HCT116 (cell line): ENCODE measurements at regions not wholly inside any gene's neighbourhood (a gene's known extent, or its start where the extent isn't known, plus 50 kb on each side); places are given as distances from the start of the nearest gene placed in this dataset.

Experiments used
- ATAC-seq: fragments of 200-7000 bp; cut with Tn5 transposase; 2 replicates; pipeline ENCODE4 v1.9.1; 2020; ENCODE audit warnings: mild to moderate bottlenecking, moderate library complexity
- BruUV-seq: library from RNA; stranded (reverse); fragments of 400-500 nt; replicated peaks from 2 replicates; lab custom pipeline; 2021; lab: Mats Ljungman, UMichigan
- CTCF ChIA-PET: fragments of 300-600 bp; sonication (Branson Sonifier 250); formaldehyde crosslinking; loops from one replicate; lab custom pipeline; 2021; ENCODE audit warnings: antibody characterized with exemption; lab: Charles Lee
- POLR2A ChIA-PET: fragments of 300-600, 350-600 bp; sonication (Branson Sonifier 250); formaldehyde crosslinking; loops from one replicate; lab custom pipeline; 2021; ENCODE audit warnings: antibody characterized with exemption; lab: Charles Lee
- RAD21 ChIA-PET, 2 experiments: fragments of 300-600 bp; sonication (Branson Sonifier 250); formaldehyde crosslinking; loops; one replicate each; lab custom pipeline; 2023; ENCODE audit warnings: low total read pairs in 2 of 2; ENCODE audit not compliant: uncharacterized antibody in 2 of 2, unreplicated experiment in 2 of 2, low non-redundant PET in 1 of 2; lab: Charles Lee
- DNase-seq: peaks from one replicate; pipeline ENCODE4 v3.0.0-alpha.2; 2010; ENCODE audit warnings: low read depth, low spot score
- H2AFZ ChIP-seq: fragments of 200-600 bp; shearing (Covaris generic), sonication (generic); 2 replicates; pipeline ENCODE4 v1.6.1; 2017; ENCODE audit warnings: low read depth, mixed run types, mixed read lengths, antibody characterized with exemption, low read length; ENCODE audit not compliant: poor library complexity, severe bottlenecking
- H3K27ac ChIP-seq: 2 replicates; pipeline ENCODE4 v1.5.1; 2012; ENCODE audit warnings: low read depth, low read length
- H3K27me3 ChIP-seq: fragments of 200-600 bp; sonication (generic); 2 replicates; pipeline ENCODE4 v1.6.1; 2016; ENCODE audit warnings: mixed run types, low read length, mixed read lengths; ENCODE audit not compliant: insufficient read depth
- H3K36me3 ChIP-seq, 2 experiments: fragments of 200-500 bp in 1 of 2; fragments of 200-600 bp in 1 of 2; sonication (Bioruptor generic) in 1 of 2; sonication (generic) in 1 of 2; 2 replicates each; pipeline versions ENCODE4 v1.5.1 to v1.6.1; 2014 to 2016; ENCODE audit warnings: low read length in 2 of 2, inconsistent platforms in 1 of 2, mixed read lengths in 1 of 2, mixed run types in 1 of 2; ENCODE audit not compliant: insufficient read depth in 2 of 2, control insufficient read depth in 1 of 2
- H3K4me1 ChIP-seq, 2 experiments: fragments of 200-600 bp in 1 of 2; sonication (generic) in 1 of 2; 2 replicates each; pipeline versions ENCODE4 v1.5.1 to v1.6.1; 2012 to 2017; ENCODE audit warnings: low read length in 2 of 2, inconsistent platforms in 1 of 2, mild to moderate bottlenecking in 1 of 2, mixed read lengths in 1 of 2, mixed run types in 1 of 2, moderate library complexity in 1 of 2; ENCODE audit not compliant: insufficient read depth in 2 of 2, control insufficient read depth in 1 of 2
- H3K4me2 ChIP-seq: fragments of 200-600 bp; sonication (generic); 2 replicates; pipeline ENCODE4 v1.6.1; 2017; ENCODE audit warnings: mixed run types, low read length, mixed read lengths
- H3K4me3 ChIP-seq, 2 experiments: fragments of 200-600 bp in 1 of 2; sonication (generic) in 1 of 2; replicated peaks in 1 of 2; 2 replicates each; pipeline ENCODE4 v1.5.1; 2011 to 2016; ENCODE audit warnings: low read length in 2 of 2, control low read depth in 1 of 2, low read depth in 1 of 2, mild to moderate bottlenecking in 1 of 2, mixed read lengths in 1 of 2, mixed run types in 1 of 2
- H3K79me2 ChIP-seq: fragments of 200-600 bp; sonication (generic); 2 replicates; pipeline ENCODE4 v1.6.1; 2017; ENCODE audit warnings: mild to moderate bottlenecking, mixed run types, low read length, moderate library complexity, mixed read lengths; ENCODE audit not compliant: insufficient read depth
- H3K9ac ChIP-seq: fragments of 200-600 bp; sonication (generic); 2 replicates; pipeline ENCODE4 v1.6.1; 2016; ENCODE audit warnings: low read length, mixed read lengths
- H3K9me2 ChIP-seq: fragments of 200-600 bp; sonication (generic), shearing (Covaris generic); 2 replicates; pipeline ENCODE4 v1.6.1; 2017; ENCODE audit warnings: mixed run types, mild to moderate bottlenecking, moderate library complexity; ENCODE audit not compliant: insufficient read depth
- H3K9me3 ChIP-seq, 2 experiments: fragments of 200-500 bp in 1 of 2; fragments of 200-600 bp in 1 of 2; sonication (Bioruptor generic) in 1 of 2; sonication (generic) in 1 of 2; 2 replicates each; pipeline ENCODE4 v1.6.1; 2014 to 2017; ENCODE audit warnings: low read length in 2 of 2, mixed read lengths in 2 of 2, inconsistent platforms in 1 of 2, low read depth in 1 of 2, mild to moderate bottlenecking in 1 of 2, mixed run types in 1 of 2, moderate library complexity in 1 of 2; ENCODE audit not compliant: control insufficient read depth in 1 of 2, insufficient read depth in 1 of 2
- H4K20me1 ChIP-seq: fragments of 200-600 bp; sonication (generic), shearing (Covaris generic); 2 replicates; pipeline ENCODE4 v1.6.1; 2017; ENCODE audit warnings: mixed run types, mild to moderate bottlenecking, moderate library complexity; ENCODE audit not compliant: insufficient read depth
- CBX3 ChIP-seq: IDR thresholded peaks from 2 replicates; pipeline ENCODE4 v1.6.1; 2012; ENCODE audit warnings: low read depth
- CEBPB ChIP-seq: IDR thresholded peaks from 2 replicates; pipeline ENCODE4 v1.6.1; 2012; ENCODE audit warnings: low read depth
- ELF1 ChIP-seq: IDR thresholded peaks from 2 replicates; pipeline ENCODE4 v1.6.1; 2012; ENCODE audit warnings: low read depth, borderline replicate concordance
- EZH2 ChIP-seq: fragments of 200-600 bp; sonication (generic); IDR thresholded peaks from 2 replicates; pipeline ENCODE4 v1.6.1; 2017; ENCODE audit warnings: antibody characterized with exemption, mixed run types
- EZH2phosphoT487 ChIP-seq: fragments of 200-600 bp; IDR thresholded peaks from 2 replicates; pipeline ENCODE4 v1.6.1; 2018; ENCODE audit warnings: antibody characterized with exemption, borderline replicate concordance
- JUND ChIP-seq: IDR thresholded peaks from 2 replicates; pipeline ENCODE4 v1.6.1; 2012
- POLR2A ChIP-seq: IDR thresholded peaks from 2 replicates; pipeline ENCODE4 v1.7.0; 2011; ENCODE audit warnings: borderline replicate concordance; ENCODE audit not compliant: insufficient read depth, insufficient read length; ENCODE audit errors: extremely low read depth
- POLR2AphosphoS5 ChIP-seq: IDR thresholded peaks from 2 replicates; pipeline ENCODE4 v1.6.1; 2011; ENCODE audit warnings: mild to moderate bottlenecking, low read depth, low read length, moderate library complexity
- RAD21 ChIP-seq: IDR thresholded peaks from 2 replicates; pipeline ENCODE4 v1.6.1; 2012; ENCODE audit warnings: low read depth, mild to moderate bottlenecking
- SIN3A ChIP-seq: IDR thresholded peaks from 2 replicates; pipeline ENCODE4 v1.6.1; 2012; ENCODE audit warnings: low read depth
- SP1 ChIP-seq: IDR thresholded peaks from 2 replicates; pipeline ENCODE4 v1.6.1; 2012; ENCODE audit warnings: low read depth
- SRF ChIP-seq: IDR thresholded peaks from 2 replicates; pipeline ENCODE4 v1.6.1; 2012; ENCODE audit warnings: low read depth
- YY1 ChIP-seq: IDR thresholded peaks from 2 replicates; pipeline ENCODE4 v1.6.1; 2011; ENCODE audit warnings: low read length, low read depth, moderate library complexity, mild to moderate bottlenecking; ENCODE audit not compliant: insufficient replicate concordance; ENCODE audit errors: extremely low read depth
- ZFX ChIP-seq: fragments of 450-650 bp; IDR thresholded peaks from 2 replicates; pipeline ENCODE4 v1.6.1; 2017
- ZNF274 ChIP-seq: fragments of 200-500 bp; sonication (Bioruptor generic); IDR thresholded peaks from 2 replicates; pipeline ENCODE4 v1.6.1; 2014; ENCODE audit warnings: mild to moderate bottlenecking, low read depth, low read length, inconsistent platforms
- intact Hi-C: fragments of 100-400 bp; cut with micrococcal nuclease; formaldehyde crosslinking; loops from 2 replicates; pipeline ENCODE4 v1.10.0; 2022
- TF ChIP-seq, protein P1 (sequence below), 3 experiments: fragments of 200-600 bp in 1 of 3; sonication (generic) in 1 of 3; IDR thresholded peaks in 2 of 3; conservative IDR thresholded peaks in 1 of 3; 2 replicates each; pipeline ENCODE4 v1.5.1; 2012 to 2017; ENCODE audit warnings: low read depth in 2 of 3, low read length in 2 of 3, antibody characterized with exemption in 1 of 3, borderline replicate concordance in 1 of 3, control low read depth in 1 of 3, mild to moderate bottlenecking in 1 of 3, mixed read lengths in 1 of 3, mixed run types in 1 of 3, moderate library complexity in 1 of 3; ENCODE audit not compliant: insufficient read depth in 1 of 3

DNA sequence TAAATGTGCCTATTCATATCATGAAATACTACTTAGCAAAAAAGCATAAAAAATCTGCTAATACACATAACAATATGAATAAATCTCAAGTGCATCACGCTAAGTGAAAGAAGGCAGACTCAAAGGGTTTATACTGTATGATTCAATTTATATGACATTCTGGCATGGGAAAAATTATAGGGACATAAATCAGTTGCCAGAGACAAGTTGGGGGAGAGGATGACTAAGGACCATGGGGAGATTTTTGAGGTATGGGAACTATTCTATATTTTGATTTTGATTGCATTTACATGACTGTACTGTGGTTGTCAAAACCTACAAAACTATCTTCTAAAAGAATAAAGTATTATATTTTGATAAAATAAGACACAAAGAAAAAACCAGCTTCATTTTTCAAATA, 650.3 kb upstream of the NR5A2 start:
- H3K4me2 ChIP-seq, result no peak overlapping the region
- H4K20me1 ChIP-seq, result no peaks in the 10 kb centered on the region
- ChIA-PET CTCF (no interaction called here), RAD21 (no interaction called here), POLR2A (no interaction called here)
- TF ChIP-seq POLR2A (no peak), ZNF274 (no peak), SRF (no peak), SP1 (no peak), ZFX (no peak)
- TF ChIP-seq, protein P1, sequence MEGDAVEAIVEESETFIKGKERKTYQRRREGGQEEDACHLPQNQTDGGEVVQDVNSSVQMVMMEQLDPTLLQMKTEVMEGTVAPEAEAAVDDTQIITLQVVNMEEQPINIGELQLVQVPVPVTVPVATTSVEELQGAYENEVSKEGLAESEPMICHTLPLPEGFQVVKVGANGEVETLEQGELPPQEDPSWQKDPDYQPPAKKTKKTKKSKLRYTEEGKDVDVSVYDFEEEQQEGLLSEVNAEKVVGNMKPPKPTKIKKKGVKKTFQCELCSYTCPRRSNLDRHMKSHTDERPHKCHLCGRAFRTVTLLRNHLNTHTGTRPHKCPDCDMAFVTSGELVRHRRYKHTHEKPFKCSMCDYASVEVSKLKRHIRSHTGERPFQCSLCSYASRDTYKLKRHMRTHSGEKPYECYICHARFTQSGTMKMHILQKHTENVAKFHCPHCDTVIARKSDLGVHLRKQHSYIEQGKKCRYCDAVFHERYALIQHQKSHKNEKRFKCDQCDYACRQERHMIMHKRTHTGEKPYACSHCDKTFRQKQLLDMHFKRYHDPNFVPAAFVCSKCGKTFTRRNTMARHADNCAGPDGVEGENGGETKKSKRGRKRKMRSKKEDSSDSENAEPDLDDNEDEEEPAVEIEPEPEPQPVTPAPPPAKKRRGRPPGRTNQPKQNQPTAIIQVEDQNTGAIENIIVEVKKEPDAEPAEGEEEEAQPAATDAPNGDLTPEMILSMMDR (IDR thresholded peaks at IDR 0.05 in 2 of 3, conservative IDR thresholded peaks at IDR 0.05 in 1 of 3; ENCODE audit: borderline replicate concordance in 1 of 3, insufficient read depth in 1 of 3, low read depth in 2 of 3, low read length in 2 of 3), result no peak
- no peak overlapping the region for H2AFZ ChIP-seq
- no peak for DNase-seq
- no TSS peak for BruUV-seq
- no peaks in the 10 kb centered on the region for H3K9me3 ChIP-seq
- ATAC-seq, result no peak
- no peak overlapping the region for H3K9ac ChIP-seq
- no peaks in the 10 kb centered on the region for H3K36me3 ChIP-seq
- H3K9me2 ChIP-seq, result no peaks in the 10 kb centered on the region
- no peak overlapping the region for H3K27ac ChIP-seq
- intact Hi-C loops, result no loop called here
- no peak overlapping the region for H3K4me3 ChIP-seq
- H3K79me2 ChIP-seq, result no peaks in the 10 kb centered on the region
- H3K27me3 ChIP-seq, result no peaks in the 10 kb centered on the region
- no peaks in the 10 kb centered on the region for H3K4me1 ChIP-seq

DNA sequence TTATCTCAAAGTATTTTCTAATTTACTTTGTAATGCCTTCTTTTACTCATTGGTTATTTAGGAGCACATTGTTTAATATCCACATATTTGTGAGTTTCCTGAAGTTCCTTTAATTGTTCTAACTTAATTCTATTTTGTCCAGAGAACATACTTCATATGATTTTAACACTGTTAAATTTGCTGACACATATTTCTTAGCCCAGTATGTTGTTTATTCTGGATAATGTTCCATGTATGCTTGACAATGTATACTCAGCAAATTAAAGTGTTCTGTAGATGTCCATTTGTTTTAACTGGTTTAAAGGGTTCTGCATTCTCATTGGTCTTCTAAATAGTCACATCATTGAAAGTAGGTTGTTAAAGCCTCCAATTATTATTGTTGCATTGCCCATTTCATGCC, 643.7 kb upstream of the NR5A2 start:
- no peak for ATAC-seq
- H3K9me2 ChIP-seq, result no peaks in the 10 kb centered on the region
- no peaks in the 10 kb centered on the region for H3K4me1 ChIP-seq
- no peak overlapping the region for H3K9ac ChIP-seq
- BruUV-seq, result no TSS peak
- H3K4me3 ChIP-seq, result no peak overlapping the region
- ChIA-PET CTCF (no interaction called here), RAD21 (no interaction called here), POLR2A (no interaction called here)
- no peaks in the 10 kb centered on the region for H4K20me1 ChIP-seq
- H3K9me3 ChIP-seq, result no peaks in the 10 kb centered on the region
- DNase-seq, result no peak
- H3K36me3 ChIP-seq, result no peaks in the 10 kb centered on the region
- no peak overlapping the region for H3K4me2 ChIP-seq
- H3K27ac ChIP-seq, result no peak overlapping the region
- intact Hi-C loops, result no loop called here
- no peaks in the 10 kb centered on the region for H3K27me3 ChIP-seq
- H2AFZ ChIP-seq, result peak overlapping the region; percentile 23
- no peaks in the 10 kb centered on the region for H3K79me2 ChIP-seq
- TF ChIP-seq POLR2AphosphoS5, result no peak
- TF ChIP-seq CBX3, result no peak
- TF ChIP-seq ZNF274, result no peak
- TF ChIP-seq, protein P1 (IDR thresholded peaks at IDR 0.05 in 2 of 3, conservative IDR thresholded peaks at IDR 0.05 in 1 of 3; ENCODE audit: borderline replicate concordance in 1 of 3, insufficient read depth in 1 of 3, low read depth in 2 of 3, low read length in 2 of 3), result no peak
- TF ChIP-seq JUND, result no peak
- TF ChIP-seq SRF, result no peak
- TF ChIP-seq YY1, result no peak
- TF ChIP-seq SIN3A, result no peak
- TF ChIP-seq SP1, result no peak
- TF ChIP-seq ZFX, result no peak
- no peak for TF ChIP-seq EZH2
- TF ChIP-seq POLR2A, result no peak
- no peak for TF ChIP-seq CEBPB
- no peak for TF ChIP-seq RAD21
- no peak for TF ChIP-seq EZH2phosphoT487
- no peak for TF ChIP-seq ELF1
